ENCODE measurements at regions not wholly inside any gene's neighbourhood (a gene's known extent, or its start where the extent isn't known, plus 50 kb on each side); places are given as distances from the start of the nearest gene placed in this dataset.

- peak overlapping the region; percentile 4 for H3K27ac ChIP-seq
- TF ChIP-seq CTCF (IDR thresholded peaks at IDR 0.05) = no peak
- no peaks in the 10 kb centered on the region for H3K27me3 ChIP-seq
- H3K9me3 ChIP-seq = no peaks in the 10 kb centered on the region
- DNase-seq = peak; percentile 23
- intact Hi-C loops (cut with DNase I) = no loop called here
- no peaks in the 10 kb centered on the region for H3K4me1 ChIP-seq
- H3K36me3 ChIP-seq = no peaks in the 10 kb centered on the region
- no peak overlapping the region for H3K4me3 ChIP-seq
- H3K9ac ChIP-seq (ENCODE audit: low read depth in 2 of 2, low read length in 2 of 2) = peak overlapping the region in 1 of 2 donors; percentile 5
These were observed 116.6 kb downstream of the DLL1 start for GRCh38 chr6:170174124-170174770.

- intact Hi-C loops (cut with DNase I) = no loop called here
- Histone ChIP-seq H3K4me3 (no peak overlapping the region), H3K27ac (no peak overlapping the region), H3K27me3 (no peaks in the 10 kb centered on the region), H3K9ac (ENCODE audit: low read depth in 2 of 2, low read length in 2 of 2) (no peak overlapping the region), H3K36me3 (no peaks in the 10 kb centered on the region), H3K4me1 (no peaks in the 10 kb centered on the region), H3K9me3 (no peaks in the 10 kb centered on the region)
- TF ChIP-seq CTCF (IDR thresholded peaks at IDR 0.05) = no peak
- peak; percentile 10 for DNase-seq
These were observed 117.5 kb downstream of the DLL1 start for GRCh38 chr6:170173335-170173881.

GRCh38 chr6:170172825-170173256 lies 118.0 kb downstream of the DLL1 start:
- Histone ChIP-seq H3K4me3 (no peak overlapping the region), H3K36me3 (no peaks in the 10 kb centered on the region), H3K27me3 (no peaks in the 10 kb centered on the region), H3K4me1 (no peaks in the 10 kb centered on the region), H3K9me3 (no peaks in the 10 kb centered on the region), H3K9ac (ENCODE audit: low read depth in 2 of 2, low read length in 2 of 2) (no peak overlapping the region), H3K27ac (no peak overlapping the region)
- intact Hi-C loops (cut with DNase I) = no loop called here
- peak; percentile 13 for DNase-seq
- no peak for TF ChIP-seq CTCF (IDR thresholded peaks at IDR 0.05)

- no peaks in the 10 kb centered on the region for H3K4me1 ChIP-seq
- H3K9ac ChIP-seq (ENCODE audit: low read depth in 2 of 2, low read length in 2 of 2) = no peak overlapping the region
- no peaks in the 10 kb centered on the region for H3K36me3 ChIP-seq
- no peak overlapping the region for H3K27ac ChIP-seq
- H3K27me3 ChIP-seq = no peaks in the 10 kb centered on the region
- peak; percentile 8 for DNase-seq
- intact Hi-C loops (cut with DNase I) = no loop called here
- TF ChIP-seq CTCF (IDR thresholded peaks at IDR 0.05) = no peak
- H3K9me3 ChIP-seq = no peaks in the 10 kb centered on the region
- H3K4me3 ChIP-seq = no peak overlapping the region
These were observed 118.5 kb downstream of the DLL1 start for GRCh38 chr6:170172392-170172791.

- Histone ChIP-seq H3K27me3 (no peaks in the 10 kb centered on the region), H3K9ac (ENCODE audit: low read depth in 2 of 2, low read length in 2 of 2) (no peak overlapping the region), H3K36me3 (no peaks in the 10 kb centered on the region), H3K4me3 (no peak overlapping the region), H3K27ac (no peak overlapping the region), H3K9me3 (no peaks in the 10 kb centered on the region), H3K4me1 (no peaks in the 10 kb centered on the region)
- no peak for DNase-seq
- intact Hi-C loops (cut with DNase I) = no loop called here
- no peak for TF ChIP-seq CTCF (IDR thresholded peaks at IDR 0.05)
These were observed 123.2 kb downstream of the DLL1 start for GRCh38 chr6:170167657-170168159.

Measured in colonic mucosa (tissue), 4 donors.